GM18909 (cell line): ENCODE measurements at regions not wholly inside any gene's neighbourhood (a gene's known extent, or its start where the extent isn't known, plus 50 kb on each side); places are given as distances from the start of the nearest gene placed in this dataset.
"Not testable (repeated sequence)": the region's sequence is repeated elsewhere in the genome, so short reads cannot be mapped to it uniquely, and the experiment has no call there.

Experiments
- ATAC-seq: cut with Tn5 transposase; IDR thresholded peaks from one replicate; pipeline ENCODE4 v1.9.1; 2021; ENCODE audit warnings: mild to moderate bottlenecking; ENCODE audit not compliant: unreplicated experiment, poor library complexity

DNA sequence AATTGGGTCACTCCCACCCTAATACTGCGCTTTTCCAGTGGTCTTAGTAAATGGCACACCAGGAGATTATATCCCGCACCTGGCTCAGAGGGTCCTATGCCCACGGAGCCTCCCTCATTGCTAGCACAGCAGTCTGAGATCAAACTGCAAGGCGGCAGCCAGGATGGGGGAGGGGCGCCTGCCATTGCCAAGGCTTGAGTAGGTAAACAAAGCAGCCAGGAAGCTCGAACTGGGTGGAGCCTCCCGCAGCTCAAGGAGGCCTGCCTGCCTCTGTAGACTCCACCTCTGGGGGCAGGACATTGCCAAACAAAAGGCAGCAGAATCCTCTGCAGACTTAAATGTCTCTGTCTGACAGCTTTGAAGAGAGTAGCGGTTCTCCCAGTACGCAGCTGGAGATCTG, 52.4 kb upstream of the PMPCB start:
- not testable (repeated sequence) for ATAC-seq

DNA sequence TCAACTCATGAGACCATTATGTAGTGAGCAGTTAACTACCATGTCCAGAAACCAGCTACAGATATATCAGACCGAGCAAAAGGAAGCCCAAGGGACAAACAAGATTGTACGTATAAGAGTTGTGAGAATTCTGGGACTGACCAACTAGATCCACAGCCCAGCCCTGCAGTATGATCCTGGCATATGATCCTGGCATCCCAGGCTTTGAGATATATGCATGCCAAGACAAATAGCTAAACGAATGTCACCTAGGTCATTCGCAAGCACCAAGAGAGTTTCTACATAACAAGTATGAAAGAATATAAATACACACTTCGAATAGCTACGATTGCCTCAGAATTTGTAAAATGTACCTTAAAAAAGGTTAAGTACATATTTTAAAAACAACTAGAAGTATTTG, 56.4 kb upstream of the PMPCB start:
- ATAC-seq = no peak

DNA sequence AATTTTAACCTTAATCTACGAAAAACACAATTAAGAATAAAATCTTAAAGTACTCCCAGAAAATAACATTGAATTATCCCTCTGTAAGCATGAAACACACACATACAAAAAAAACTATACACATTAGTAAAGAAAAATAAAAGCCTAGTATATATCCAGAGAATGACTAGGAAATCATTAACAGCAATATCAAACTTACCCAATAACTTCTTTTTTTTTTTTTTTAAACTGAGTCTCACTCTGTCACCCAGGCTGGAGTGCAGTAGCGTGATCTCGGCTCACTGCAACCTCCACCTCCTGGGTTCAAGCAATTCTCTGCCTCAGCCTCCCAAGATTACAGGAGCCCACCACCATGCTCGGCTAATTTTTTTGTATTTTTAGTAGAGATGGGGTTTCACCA, 61.4 kb upstream of the PMPCB start:
- not testable (repeated sequence) for ATAC-seq

DNA sequence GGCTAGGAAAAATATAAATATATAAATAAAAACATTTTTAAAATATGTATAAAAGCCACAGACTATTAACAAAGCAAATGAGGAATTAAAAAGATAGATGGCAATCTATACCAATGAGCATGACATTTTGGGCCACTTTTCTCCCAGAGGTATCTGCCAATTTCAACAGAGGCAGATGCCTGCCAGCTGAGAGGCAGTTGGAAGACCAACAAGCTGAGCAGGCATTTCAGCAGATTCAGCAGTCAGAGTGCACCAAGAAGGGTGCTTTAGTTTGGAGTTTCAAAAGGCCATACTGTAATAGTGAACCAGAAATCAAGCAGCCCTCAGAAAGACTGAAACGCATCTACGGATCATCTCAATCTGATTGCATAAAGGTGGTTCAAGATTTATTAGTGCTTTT, 62.4 kb upstream of the PMPCB start:
- ATAC-seq = not testable (repeated sequence)

DNA sequence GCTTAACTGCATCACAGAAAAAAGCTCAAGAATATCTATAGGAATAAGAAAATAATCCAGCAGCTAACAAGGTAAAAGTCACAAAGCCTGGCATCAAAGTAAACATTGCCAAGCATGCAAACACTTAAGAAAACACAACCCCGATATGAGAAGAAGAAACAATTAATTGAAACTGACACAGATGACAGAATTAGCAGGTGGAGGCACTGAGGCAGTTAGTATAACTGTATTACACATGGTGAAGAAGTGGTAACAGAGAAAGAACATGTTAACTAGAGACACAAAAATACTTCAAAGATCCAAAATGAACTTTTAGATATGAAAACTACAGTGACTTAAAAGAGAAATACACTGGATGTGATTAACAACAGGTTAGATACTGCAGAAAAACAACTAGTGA, 69.4 kb upstream of the PMPCB start:
- ATAC-seq = peak; percentile 42

DNA sequence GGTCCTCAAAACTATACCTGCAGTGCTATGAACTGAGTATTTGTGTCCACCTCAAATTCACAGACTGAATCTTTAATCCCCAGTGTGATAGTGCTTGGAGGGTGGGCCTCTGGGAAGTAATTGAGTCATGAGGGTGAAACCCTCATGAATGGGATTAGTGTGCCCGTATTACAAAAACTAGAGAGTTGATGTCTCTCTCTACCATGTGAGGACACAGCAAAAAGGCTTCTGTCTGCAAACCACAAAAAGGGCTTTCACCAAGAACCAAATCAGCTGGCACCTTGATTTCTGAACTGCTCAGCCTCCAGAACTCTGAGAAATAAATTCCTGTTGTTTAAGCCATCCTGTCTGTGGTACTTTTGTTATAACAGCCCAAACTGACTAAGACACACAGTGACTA, 71.4 kb upstream of the PMPCB start:
- ATAC-seq = not testable (repeated sequence)

DNA sequence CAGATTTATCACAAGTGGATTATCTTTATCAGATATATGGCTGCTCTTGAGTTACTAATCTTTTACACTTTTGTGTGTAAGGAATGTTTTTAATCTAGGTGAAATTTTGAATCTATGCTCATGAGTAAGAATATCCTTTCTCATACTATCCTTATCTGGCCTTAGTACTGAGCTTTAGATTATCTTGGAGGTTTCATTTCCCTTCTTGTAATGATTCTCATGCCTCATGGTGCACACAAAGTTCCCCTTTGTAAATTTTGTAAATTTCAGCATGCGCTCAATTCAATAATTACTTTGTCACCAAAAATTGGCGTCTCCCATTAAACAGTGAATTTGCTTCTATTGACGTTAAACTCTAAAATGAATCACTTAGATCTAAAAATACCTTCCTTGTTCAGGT, 74.2 kb upstream of the NAPEPLD start:
- not testable (repeated sequence) for ATAC-seq

DNA sequence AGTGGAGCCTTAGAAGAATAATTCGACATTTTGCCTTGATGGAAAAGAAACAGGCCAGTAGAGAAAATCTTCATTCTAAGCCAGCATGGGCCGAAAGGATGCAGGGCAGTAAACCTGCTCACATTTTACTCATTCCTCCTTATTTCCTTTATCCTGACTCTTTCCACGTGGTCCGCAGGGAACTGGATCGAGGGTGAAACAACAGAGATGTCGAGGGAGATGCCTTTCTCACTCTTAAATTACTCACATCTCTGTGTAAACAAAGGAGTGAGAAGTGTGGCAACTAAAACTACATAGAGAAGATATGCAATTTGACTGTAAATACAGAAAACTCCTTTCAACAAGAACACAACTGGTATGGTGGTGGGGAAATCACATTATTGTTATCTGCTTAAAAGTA, 62.1 kb upstream of the NAPEPLD start:
- ATAC-seq = not testable (repeated sequence)

DNA sequence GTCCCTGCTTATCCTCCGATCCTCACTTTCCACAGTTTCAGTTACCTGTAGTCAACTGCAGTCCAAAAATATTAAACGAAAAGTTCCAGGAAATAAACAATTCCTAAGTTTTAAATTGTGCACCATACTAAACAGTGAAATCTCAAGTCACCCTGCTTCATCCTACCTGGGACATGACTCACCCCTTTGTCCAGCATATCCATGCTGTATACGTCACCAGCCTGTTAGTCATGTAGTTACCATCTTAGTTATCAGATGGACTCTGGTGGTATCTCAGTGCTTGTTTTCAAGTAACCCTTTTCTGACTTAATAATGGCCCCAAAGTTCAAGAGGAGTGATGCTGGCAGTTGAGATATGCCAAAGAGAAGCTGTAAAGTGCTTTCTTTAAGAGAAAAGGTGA, 50.3 kb upstream of the NAPEPLD start:
- not testable (repeated sequence) for ATAC-seq
